ENCODE measurements at regions not wholly inside any gene's neighbourhood (a gene's known extent, or its start where the extent isn't known, plus 50 kb on each side); places are given as distances from the start of the nearest gene placed in this dataset.

DNA sequence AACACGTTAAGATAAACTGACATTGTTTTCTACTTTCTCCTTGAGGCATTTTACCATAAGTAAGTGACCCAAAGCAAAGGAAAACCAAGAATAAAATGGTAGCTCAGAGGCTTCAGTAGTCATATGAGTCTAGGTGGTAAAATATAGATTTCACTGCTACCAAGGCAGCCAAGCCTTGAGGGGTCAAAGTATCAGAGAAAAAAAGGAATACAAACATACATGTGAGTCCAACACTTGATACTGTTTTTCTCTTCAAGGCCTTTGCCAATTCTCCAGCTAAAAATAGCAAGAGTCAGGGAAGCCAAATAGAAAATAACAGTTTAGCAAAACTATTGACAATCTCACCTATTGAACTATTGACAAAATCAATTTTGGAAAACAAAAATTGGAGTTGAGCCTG is 925.9 kb downstream of the BCL11A start:
- TF ChIP-seq GABPA (IDR thresholded peaks at IDR 0.05; ENCODE audit: low read depth) (no peak), CTCF (IDR thresholded peaks at IDR 0.05; ENCODE audit: insufficient read depth, low read length) (no peak), SPI1 (IDR thresholded peaks at IDR 0.05; ENCODE audit: borderline replicate concordance, low read depth) (no peak), POLR2AphosphoS5 (IDR thresholded peaks at IDR 0.05; ENCODE audit: low read depth) (no peak), REST (IDR thresholded peaks at IDR 0.05; ENCODE audit: insufficient replicate concordance, low read depth) (no peak)
- DNase-seq (ENCODE audit: low read depth in 1 of 2, low spot score in 1 of 2) = no peak
- H3K27me3 ChIP-seq (ENCODE audit: insufficient read depth, poor library complexity, severe bottlenecking) = no peaks in the 10 kb centered on the region
- no peak overlapping the region for H3K27ac ChIP-seq (replicated peaks)
- no peak overlapping the region for H3K4me3 ChIP-seq (replicated peaks; ENCODE audit: insufficient read depth, low read length)

GRCh38 chr2:59622599-59623308 is 930.7 kb downstream of the BCL11A start:
- Histone ChIP-seq H3K27me3 (ENCODE audit: insufficient read depth, poor library complexity, severe bottlenecking) (no peaks in the 10 kb centered on the region), H3K27ac (replicated peaks) (no peak overlapping the region), H3K4me3 (replicated peaks; ENCODE audit: insufficient read depth, low read length) (no peak overlapping the region)
- peak; percentile 45; the same call in 1 of the 2 replicates for TF ChIP-seq SPI1 (IDR thresholded peaks at IDR 0.05; ENCODE audit: borderline replicate concordance, low read depth)
- TF ChIP-seq REST (IDR thresholded peaks at IDR 0.05; ENCODE audit: insufficient replicate concordance, low read depth) = no peak
- no peak for DNase-seq (ENCODE audit: low read depth in 1 of 2, low spot score in 1 of 2)

- no peak for DNase-seq (ENCODE audit: low read depth in 1 of 2, low spot score in 1 of 2)
- Histone ChIP-seq H3K27me3 (ENCODE audit: insufficient read depth, poor library complexity, severe bottlenecking) (no peaks in the 10 kb centered on the region), H3K27ac (replicated peaks) (no peak overlapping the region), H3K4me3 (replicated peaks; ENCODE audit: insufficient read depth, low read length) (no peak overlapping the region)
- TF ChIP-seq POLR2AphosphoS5 (IDR thresholded peaks at IDR 0.05; ENCODE audit: low read depth) = no peak
- no peak for TF ChIP-seq CTCF (IDR thresholded peaks at IDR 0.05; ENCODE audit: insufficient read depth, low read length)
Measured at GRCh38 chr2:59604123-59604522, 949.3 kb downstream of the BCL11A start.

DNA sequence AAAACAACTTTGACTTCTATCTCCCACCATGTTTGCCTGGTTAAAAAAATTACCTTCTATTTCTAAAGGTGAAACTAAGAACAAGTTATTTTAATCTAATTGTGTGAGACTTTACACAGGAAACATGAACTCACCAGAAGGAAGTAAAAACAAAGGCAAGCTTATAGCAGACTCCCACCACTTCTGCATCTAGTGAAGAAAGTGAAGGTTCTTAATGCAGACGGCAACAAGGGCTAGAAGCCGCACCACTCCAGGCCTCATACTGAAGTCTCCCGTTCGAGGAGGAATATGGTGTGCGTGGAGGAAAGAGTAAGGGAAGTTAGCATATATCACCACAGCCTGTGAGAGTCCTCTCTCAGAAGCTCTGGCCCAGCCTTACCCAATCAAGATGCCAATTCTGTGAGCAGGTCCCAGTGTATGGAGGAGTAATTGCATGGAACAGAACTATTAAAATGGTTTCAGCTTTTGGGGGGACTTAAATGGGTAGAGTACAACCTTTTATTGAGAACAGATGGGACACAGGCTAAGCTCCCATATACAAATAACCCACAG is 958.7 kb downstream of the BCL11A start:
- TF ChIP-seq CTCF (IDR thresholded peaks at IDR 0.05; ENCODE audit: insufficient read depth, low read length) = no peak
- TF ChIP-seq POLR2AphosphoS5 (IDR thresholded peaks at IDR 0.05; ENCODE audit: low read depth) = no peak
- peak; percentile 58; the same call in 1 of the 2 replicates for TF ChIP-seq SPI1 (IDR thresholded peaks at IDR 0.05; ENCODE audit: borderline replicate concordance, low read depth)
- no peak for TF ChIP-seq GABPA (IDR thresholded peaks at IDR 0.05; ENCODE audit: low read depth)
- Histone ChIP-seq H3K27me3 (ENCODE audit: insufficient read depth, poor library complexity, severe bottlenecking) (no peaks in the 10 kb centered on the region), H3K27ac (replicated peaks) (peak overlapping the region; percentile 56), H3K4me3 (replicated peaks; ENCODE audit: insufficient read depth, low read length) (no peak overlapping the region)
- peak in 1 of 2 experiments; percentile 66 for DNase-seq (ENCODE audit: low read depth in 1 of 2, low spot score in 1 of 2)

Measured in HL-60 (cell line).